ENCODE measurements at regions not wholly inside any gene's neighbourhood (a gene's known extent, or its start where the extent isn't known, plus 50 kb on each side); places are given as distances from the start of the nearest gene placed in this dataset.

GRCh38 chrX:149060921-149061320 lies 444.2 kb downstream of the IDS start:
- TF ChIP-seq, protein P1, sequence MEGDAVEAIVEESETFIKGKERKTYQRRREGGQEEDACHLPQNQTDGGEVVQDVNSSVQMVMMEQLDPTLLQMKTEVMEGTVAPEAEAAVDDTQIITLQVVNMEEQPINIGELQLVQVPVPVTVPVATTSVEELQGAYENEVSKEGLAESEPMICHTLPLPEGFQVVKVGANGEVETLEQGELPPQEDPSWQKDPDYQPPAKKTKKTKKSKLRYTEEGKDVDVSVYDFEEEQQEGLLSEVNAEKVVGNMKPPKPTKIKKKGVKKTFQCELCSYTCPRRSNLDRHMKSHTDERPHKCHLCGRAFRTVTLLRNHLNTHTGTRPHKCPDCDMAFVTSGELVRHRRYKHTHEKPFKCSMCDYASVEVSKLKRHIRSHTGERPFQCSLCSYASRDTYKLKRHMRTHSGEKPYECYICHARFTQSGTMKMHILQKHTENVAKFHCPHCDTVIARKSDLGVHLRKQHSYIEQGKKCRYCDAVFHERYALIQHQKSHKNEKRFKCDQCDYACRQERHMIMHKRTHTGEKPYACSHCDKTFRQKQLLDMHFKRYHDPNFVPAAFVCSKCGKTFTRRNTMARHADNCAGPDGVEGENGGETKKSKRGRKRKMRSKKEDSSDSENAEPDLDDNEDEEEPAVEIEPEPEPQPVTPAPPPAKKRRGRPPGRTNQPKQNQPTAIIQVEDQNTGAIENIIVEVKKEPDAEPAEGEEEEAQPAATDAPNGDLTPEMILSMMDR (IDR thresholded peaks at IDR 0.05; ENCODE audit: low read depth, low read length), result no peak
- no peak for TF ChIP-seq EZH2phosphoT487 (IDR thresholded peaks at IDR 0.05; ENCODE audit: low read depth)
